ENCODE measurements at regions not wholly inside any gene's neighbourhood (a gene's known extent, or its start where the extent isn't known, plus 50 kb on each side); places are given as distances from the start of the nearest gene placed in this dataset.

GRCh38 chr11:112523477-112523876, 262.8 kb upstream of the PLET1 start:
- Histone ChIP-seq H3K23me2 (ENCODE audit: low read depth, low read length) (no peaks in the 10 kb centered on the region), H2AK5ac (ENCODE audit: low read depth, low read length) (no peak overlapping the region), H3K27me3 (replicated peaks in 1 of 4; ENCODE audit: control insufficient read depth in 3 of 4, extremely low read depth in 1 of 4, insufficient read depth in 3 of 4, low read length in 3 of 4) (0 out of 7 replicates have a peak, but pooled peaks cover 0 to 2% (median 0%) of the 10 kb centered on the region in 4 experiments), H3K4me1 (replicated peaks in 1 of 4; ENCODE audit: control insufficient read depth in 3 of 4, insufficient read depth in 4 of 4, low read length in 3 of 4) (0 out of 7 replicates have a peak, but pooled peaks cover 0 to 3% (median 0%) of the 10 kb centered on the region in 4 experiments), H3K79me1 (ENCODE audit: low read depth, low read length) (no peaks in the 10 kb centered on the region), H2BK5ac (ENCODE audit: low read depth, low read length) (no peak overlapping the region), H3K9ac (replicated peaks in 1 of 4; ENCODE audit: extremely low read depth in 1 of 4, low read depth in 3 of 4, low read length in 3 of 4) (no peak overlapping the region), H3K14ac (ENCODE audit: insufficient read length) (no peak overlapping the region), H3K27ac (ENCODE audit: low read depth, low read length) (no peak overlapping the region), H3K4me3 (ENCODE audit: extremely low read depth in 1 of 4, insufficient read depth in 2 of 4, low read depth in 3 of 4, low read length in 4 of 4) (no peak overlapping the region), H2BK120ac (replicated peaks; ENCODE audit: low read depth, low read length) (no peak overlapping the region), H3K79me2 (ENCODE audit: control insufficient read depth in 1 of 2, insufficient read depth in 2 of 2, low read length in 2 of 2) (no peaks in the 10 kb centered on the region), H3K23ac (ENCODE audit: insufficient read length) (no peak overlapping the region), H3K4ac (replicated peaks; ENCODE audit: insufficient read length, low read depth, low read length) (no peak overlapping the region), H2BK15ac (ENCODE audit: low read length) (no peak overlapping the region), H3K56ac (replicated peaks; ENCODE audit: insufficient read length, low read depth, low read length) (no peak overlapping the region), H2BK20ac (ENCODE audit: low read length) (no peak overlapping the region), H3K9me3 (ENCODE audit: insufficient read depth in 2 of 2, low read depth in 1 of 2, low read length in 1 of 2) (no peaks in the 10 kb centered on the region), H3K18ac (ENCODE audit: extremely low read depth, low read length) (no peak overlapping the region), H3K36me3 (ENCODE audit: control insufficient read depth in 2 of 4, insufficient read depth in 4 of 4, low read length in 3 of 4) (no peaks in the 10 kb centered on the region), H4K5ac (ENCODE audit: insufficient read length, low read depth, low read length) (no peak overlapping the region), H4K91ac (replicated peaks; ENCODE audit: insufficient read length, low read length) (no peak overlapping the region), H4K20me1 (replicated peaks in 1 of 2; ENCODE audit: control insufficient read depth in 1 of 2, insufficient read depth in 2 of 2, low read length in 2 of 2) (no peaks in the 10 kb centered on the region), H2AFZ (ENCODE audit: low read length) (no peak overlapping the region), H4K8ac (ENCODE audit: extremely low read depth, insufficient read depth, low read length) (no peak overlapping the region), H3K4me2 (ENCODE audit: insufficient read depth in 1 of 2, low read depth in 2 of 2, low read length in 2 of 2) (no peak overlapping the region), H2BK12ac (ENCODE audit: low read depth, low read length) (no peak overlapping the region)
- DNase-seq (ENCODE audit: low read depth in 1 of 2, low spot score in 2 of 2) (no peak), FAIRE-seq (no peak)
- ChIA-PET CTCF (ENCODE audit: partially characterized antibody) (interaction anchor here (0.7 to 3.4 kb wide), 5 partner anchors 11 to 591 kb away, joined by 3 to 15 read pairs (median 3); no protein-coding TSS in a partner anchor), POLR2A (ENCODE audit: partially characterized antibody) (interaction anchor here (1.0 kb wide), 1 partner anchor 14 kb away, joined by 3 read pairs; no protein-coding TSS in a partner anchor)
- TF ChIP-seq ATF3 (IDR thresholded peaks at IDR 0.05; ENCODE audit: insufficient read depth, low read depth, low read length): no peak
- TF ChIP-seq BACH1 (IDR thresholded peaks at IDR 0.05; ENCODE audit: low read length): no peak
- TF ChIP-seq USF2 (IDR thresholded peaks at IDR 0.05; ENCODE audit: low read length): no peak
- no peak for TF ChIP-seq GABPA (IDR thresholded peaks at IDR 0.05; ENCODE audit: borderline replicate concordance, insufficient read depth, low read length)
- 72% methylated on average over 4 of the region's 4 CpGs; no CpG with 5 or more reads in 1 of the 2 experiments for WGBS, 2 experiments (ENCODE audit: extremely low coverage in 1 of 2, insufficient coverage in 1 of 2, insufficient read length in 1 of 2, insufficient replicate concordance in 2 of 2, low coverage in 1 of 2, low lambda C conversion rate in 2 of 2, missing lambda C conversion rate in 1 of 2)

Data from H1 (cell line).